Endodermal cell (in vitro differentiated cells): ENCODE measurements at regions not wholly inside any gene's neighbourhood (a gene's known extent, or its start where the extent isn't known, plus 50 kb on each side); places are given as distances from the start of the nearest gene placed in this dataset.

Experiments used
- DNase-seq: peaks from one replicate; pipeline ENCODE4 v3.0.0-alpha.2; 2017
- H3K27ac ChIP-seq: 2 replicates; pipeline ENCODE4 v1.5.1; 2013; ENCODE audit warnings: mild to moderate bottlenecking, low read depth, low read length, moderate library complexity
- H3K27me3 ChIP-seq: 2 replicates; pipeline ENCODE4 v1.6.1; 2013; ENCODE audit warnings: mild to moderate bottlenecking, low read length, moderate library complexity; ENCODE audit not compliant: insufficient read depth, control insufficient read depth, poor library complexity, severe bottlenecking
- H3K36me3 ChIP-seq: 2 replicates; pipeline ENCODE4 v1.7.0; 2013; ENCODE audit warnings: mild to moderate bottlenecking, low read length, moderate library complexity; ENCODE audit not compliant: control insufficient read depth, insufficient read depth
- H3K4me1 ChIP-seq: one replicate; pipeline ENCODE4 v1.7.0; 2013; ENCODE audit warnings: low read length; ENCODE audit not compliant: control insufficient read depth, insufficient read depth
- H3K4me3 ChIP-seq: 2 replicates; pipeline ENCODE4 v1.5.1; 2013; ENCODE audit warnings: mild to moderate bottlenecking, low read length, moderate library complexity
- H3K9ac ChIP-seq: 2 replicates; pipeline ENCODE4 v1.6.1; 2013; ENCODE audit warnings: mild to moderate bottlenecking, low read length, moderate library complexity; ENCODE audit not compliant: poor library complexity, severe bottlenecking; ENCODE audit errors: extremely low read depth
- H3K9me3 ChIP-seq: 2 replicates; pipeline ENCODE4 v1.6.1; 2013; ENCODE audit warnings: mild to moderate bottlenecking, low read length, moderate library complexity; ENCODE audit not compliant: control insufficient read depth
- H3K27ac Mint-ChIP-seq: 2 replicates; pipeline ENCODE4 v1.8.0; 2020; ENCODE audit warnings: mixed read lengths
- H3K27me3 Mint-ChIP-seq: 2 replicates; pipeline ENCODE4 v1.8.0; 2021; ENCODE audit warnings: mild to moderate bottlenecking, mixed read lengths; ENCODE audit not compliant: insufficient read depth
- H3K36me3 Mint-ChIP-seq: 2 replicates; pipeline ENCODE4 v1.8.0; 2020; ENCODE audit warnings: low read depth, mixed read lengths
- H3K4me1 Mint-ChIP-seq: 2 replicates; pipeline ENCODE4 v1.8.0; 2020; ENCODE audit warnings: mixed read lengths
- H3K4me3 Mint-ChIP-seq: 2 replicates; pipeline ENCODE4 v1.8.0; 2020; ENCODE audit warnings: mild to moderate bottlenecking, moderate library complexity, mixed read lengths
- H3K9me3 Mint-ChIP-seq: 2 replicates; pipeline ENCODE4 v1.8.0; 2020; ENCODE audit warnings: mild to moderate bottlenecking, mixed read lengths
- CTCF ChIP-seq: fragments of 200-600 bp; sonication (generic); conservative IDR thresholded peaks from 2 replicates; pipeline ENCODE4 v1.5.0; 2021; ENCODE audit warnings: antibody characterized with exemption, mild to moderate bottlenecking
- WGBS, 2 experiments: methylation state at CpG; one replicate each; pipeline versions ENCODE4 v1.1.5 to v1.1.7; 2013; ENCODE audit warnings: missing lambda C conversion rate in 2 of 2, mixed read lengths in 1 of 2; ENCODE audit not compliant: insufficient coverage in 1 of 2, insufficient read length in 1 of 2; 5-methylcytosine and 5-hydroxymethylcytosine counted together

GRCh38 chr7:98777051-98777450 lies 92.8 kb downstream of the TMEM130 start:
- WGBS, 2 experiments: 84 to 91% methylated on average over 6 to 9 of the region's 9 CpGs
- Mint-ChIP-seq H3K27me3 (peaks cover 10% of the 10 kb centered on the region), H3K9me3 (no peaks in the 10 kb centered on the region), H3K27ac (no peak overlapping the region), H3K36me3 (no peaks in the 10 kb centered on the region), H3K4me1 (peaks cover 2% of the 10 kb centered on the region), H3K4me3 (no peak overlapping the region)
- Histone ChIP-seq H3K27me3 (peaks cover 9% of the 10 kb centered on the region), H3K4me1 (no peaks in the 10 kb centered on the region), H3K4me3 (no peak overlapping the region), H3K9me3 (no peaks in the 10 kb centered on the region), H3K27ac (no peak overlapping the region), H3K9ac (no peak overlapping the region), H3K36me3 (no peaks in the 10 kb centered on the region)
- DNase-seq: no peak
- no peak for TF ChIP-seq CTCF

- no peaks in the 10 kb centered on the region for H3K9me3 ChIP-seq
- no peak overlapping the region for H3K27ac Mint-ChIP-seq
- no peaks in the 10 kb centered on the region for H3K4me1 ChIP-seq
- no peaks in the 10 kb centered on the region for H3K27me3 ChIP-seq
- no peak for DNase-seq
- H3K27ac ChIP-seq: no peak overlapping the region
- WGBS, 2 experiments: 87 to 93% methylated on average over 4 of the region's 4 CpGs
- no peaks in the 10 kb centered on the region for H3K36me3 Mint-ChIP-seq
- no peak for TF ChIP-seq CTCF
- no peak overlapping the region for H3K4me3 Mint-ChIP-seq
- H3K9me3 Mint-ChIP-seq: no peaks in the 10 kb centered on the region
- no peaks in the 10 kb centered on the region for H3K4me1 Mint-ChIP-seq
- no peaks in the 10 kb centered on the region for H3K27me3 Mint-ChIP-seq
- H3K36me3 ChIP-seq: no peaks in the 10 kb centered on the region
- no peak overlapping the region for H3K9ac ChIP-seq
- H3K4me3 ChIP-seq: no peak overlapping the region
These were observed 91.4 kb downstream of the TMEM130 start for GRCh38 chr7:98778421-98778820.

- H3K27ac ChIP-seq: no peak overlapping the region
- 93 to 97% methylated on average over 11 to 22 of the region's 22 CpGs for WGBS, 2 experiments
- DNase-seq: no peak
- H3K27me3 ChIP-seq: no peaks in the 10 kb centered on the region
- H3K27me3 Mint-ChIP-seq: no peaks in the 10 kb centered on the region
- no peaks in the 10 kb centered on the region for H3K4me1 Mint-ChIP-seq
- no peak overlapping the region for H3K4me3 ChIP-seq
- H3K9me3 ChIP-seq: no peaks in the 10 kb centered on the region
- no peaks in the 10 kb centered on the region for H3K9me3 Mint-ChIP-seq
- no peak for TF ChIP-seq CTCF
- no peak overlapping the region for H3K27ac Mint-ChIP-seq
- no peaks in the 10 kb centered on the region for H3K4me1 ChIP-seq
- no peaks in the 10 kb centered on the region for H3K36me3 ChIP-seq
- H3K4me3 Mint-ChIP-seq: no peak overlapping the region
- H3K36me3 Mint-ChIP-seq: no peaks in the 10 kb centered on the region
- no peak overlapping the region for H3K9ac ChIP-seq
These were observed 89.8 kb downstream of the TMEM130 start for GRCh38 chr7:98779800-98780587.
